ENCODE measurements at regions not wholly inside any gene's neighbourhood (a gene's known extent, or its start where the extent isn't known, plus 50 kb on each side); places are given as distances from the start of the nearest gene placed in this dataset.

GRCh38 chr1:14309984-14310383, 288.5 kb upstream of the KAZN start:
- no peak for DNase-seq (ENCODE audit: low spot score)
- in situ Hi-C loops (cut with MboI; ENCODE audit: low pct_unique_long_range_greater_than_20kb, low sequenced_read_pairs, unreplicated experiment): no loop called here
- TF ChIP-seq, protein P1, sequence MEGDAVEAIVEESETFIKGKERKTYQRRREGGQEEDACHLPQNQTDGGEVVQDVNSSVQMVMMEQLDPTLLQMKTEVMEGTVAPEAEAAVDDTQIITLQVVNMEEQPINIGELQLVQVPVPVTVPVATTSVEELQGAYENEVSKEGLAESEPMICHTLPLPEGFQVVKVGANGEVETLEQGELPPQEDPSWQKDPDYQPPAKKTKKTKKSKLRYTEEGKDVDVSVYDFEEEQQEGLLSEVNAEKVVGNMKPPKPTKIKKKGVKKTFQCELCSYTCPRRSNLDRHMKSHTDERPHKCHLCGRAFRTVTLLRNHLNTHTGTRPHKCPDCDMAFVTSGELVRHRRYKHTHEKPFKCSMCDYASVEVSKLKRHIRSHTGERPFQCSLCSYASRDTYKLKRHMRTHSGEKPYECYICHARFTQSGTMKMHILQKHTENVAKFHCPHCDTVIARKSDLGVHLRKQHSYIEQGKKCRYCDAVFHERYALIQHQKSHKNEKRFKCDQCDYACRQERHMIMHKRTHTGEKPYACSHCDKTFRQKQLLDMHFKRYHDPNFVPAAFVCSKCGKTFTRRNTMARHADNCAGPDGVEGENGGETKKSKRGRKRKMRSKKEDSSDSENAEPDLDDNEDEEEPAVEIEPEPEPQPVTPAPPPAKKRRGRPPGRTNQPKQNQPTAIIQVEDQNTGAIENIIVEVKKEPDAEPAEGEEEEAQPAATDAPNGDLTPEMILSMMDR (IDR thresholded peaks at IDR 0.05; ENCODE audit: extremely low read depth, insufficient read depth, missing control alignments): no peak

DNA sequence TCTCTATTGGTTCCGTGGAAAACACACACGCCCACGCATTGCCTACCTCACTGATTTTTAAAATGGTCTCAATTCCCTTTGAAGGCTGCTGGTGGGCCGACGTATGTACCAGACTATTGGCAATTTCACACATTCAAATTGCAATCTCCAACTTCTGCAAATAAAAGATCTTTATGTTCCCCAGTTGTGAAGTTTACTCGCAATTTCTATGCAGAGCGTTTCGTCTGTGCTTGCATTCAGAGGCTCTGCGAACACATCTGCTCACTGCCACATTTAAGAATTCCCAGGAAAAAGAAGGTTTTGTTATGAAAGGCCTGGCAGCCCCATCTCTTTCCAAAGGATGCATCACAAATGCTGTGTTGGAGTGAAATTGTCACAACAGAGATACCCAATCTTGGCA, 288.0 kb upstream of the KAZN start:
- TF ChIP-seq, protein P1 (IDR thresholded peaks at IDR 0.05; ENCODE audit: extremely low read depth, insufficient read depth, missing control alignments): no peak
- no peak for DNase-seq (ENCODE audit: low spot score)
- in situ Hi-C loops (cut with MboI; ENCODE audit: low pct_unique_long_range_greater_than_20kb, low sequenced_read_pairs, unreplicated experiment): no loop called here

GRCh38 chr1:14313731-14314431, 284.6 kb upstream of the KAZN start:
- in situ Hi-C loops (cut with MboI; ENCODE audit: low pct_unique_long_range_greater_than_20kb, low sequenced_read_pairs, unreplicated experiment): no loop called here
- TF ChIP-seq, protein P1 (IDR thresholded peaks at IDR 0.05; ENCODE audit: extremely low read depth, insufficient read depth, missing control alignments): no peak
- no peak for DNase-seq (ENCODE audit: low spot score)

- TF ChIP-seq, protein P1 (IDR thresholded peaks at IDR 0.05; ENCODE audit: extremely low read depth, insufficient read depth, missing control alignments): no peak
- in situ Hi-C loops (cut with MboI; ENCODE audit: low pct_unique_long_range_greater_than_20kb, low sequenced_read_pairs, unreplicated experiment): no loop called here
- no peak for DNase-seq (ENCODE audit: low spot score)
Observed at GRCh38 chr1:14318830-14319229, 279.7 kb upstream of the KAZN start.

GRCh38 chr1:14320518-14320917, 278.0 kb upstream of the KAZN start:
- DNase-seq (ENCODE audit: low spot score): no peak
- TF ChIP-seq, protein P1 (IDR thresholded peaks at IDR 0.05; ENCODE audit: extremely low read depth, insufficient read depth, missing control alignments): no peak
- in situ Hi-C loops (cut with MboI; ENCODE audit: low pct_unique_long_range_greater_than_20kb, low sequenced_read_pairs, unreplicated experiment): no loop called here

DNA sequence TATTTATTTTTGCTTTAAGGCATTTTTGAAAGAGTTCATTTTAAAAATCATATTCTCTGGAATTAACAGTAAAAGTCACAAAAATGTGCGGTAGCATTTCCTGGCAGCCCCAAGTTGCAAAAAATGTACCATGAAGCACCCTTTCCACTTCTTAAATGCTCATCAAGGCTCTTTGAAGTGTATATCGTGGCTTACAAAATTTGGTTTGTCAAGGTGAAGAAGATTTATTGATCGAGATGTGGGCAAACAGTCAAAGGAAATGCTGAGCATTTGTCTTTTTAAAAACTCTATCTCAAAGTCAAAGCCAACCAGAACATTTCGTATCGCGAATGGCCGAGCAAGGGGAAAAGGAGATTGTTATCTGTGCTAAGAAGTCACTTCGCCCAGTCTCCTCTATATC, 277.5 kb upstream of the KAZN start:
- in situ Hi-C loops (cut with MboI; ENCODE audit: low pct_unique_long_range_greater_than_20kb, low sequenced_read_pairs, unreplicated experiment): no loop called here
- TF ChIP-seq, protein P1 (IDR thresholded peaks at IDR 0.05; ENCODE audit: extremely low read depth, insufficient read depth, missing control alignments): no peak
- no peak for DNase-seq (ENCODE audit: low spot score)

Measured in GM13977 (cell line).